HG02981 (cell line): ENCODE measurements at regions not wholly inside any gene's neighbourhood (a gene's known extent, or its start where the extent isn't known, plus 50 kb on each side); places are given as distances from the start of the nearest gene placed in this dataset.
"Not testable (repeated sequence)": the region's sequence is repeated elsewhere in the genome, so short reads cannot be mapped to it uniquely, and the experiment has no call there.

Source experiments
- ATAC-seq: cut with Tn5 transposase; IDR thresholded peaks from one replicate; pipeline ENCODE4 v1.9.1; 2021; ENCODE audit warnings: mild to moderate bottlenecking, moderate library complexity; ENCODE audit not compliant: unreplicated experiment

DNA sequence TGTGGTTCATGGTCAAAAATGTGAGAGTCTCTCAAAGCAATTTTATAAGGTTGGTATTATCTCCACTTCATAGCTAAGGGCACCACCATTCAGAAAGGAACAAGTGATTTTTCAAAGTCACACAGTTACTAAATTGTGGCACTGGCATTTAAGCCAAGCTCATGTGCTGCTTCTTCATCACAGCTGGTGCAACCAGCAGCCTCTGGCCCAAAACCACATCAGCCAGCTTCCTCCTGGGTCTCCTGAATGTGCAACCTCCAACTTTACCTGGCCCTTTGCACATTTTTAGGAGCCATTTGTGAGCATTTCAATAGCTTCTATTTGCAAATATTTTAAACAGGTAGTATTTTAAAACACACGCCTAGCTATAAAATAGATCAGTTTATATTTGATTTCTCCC lies 293.7 kb downstream of the BCL11A start:
- ATAC-seq: no peak

DNA sequence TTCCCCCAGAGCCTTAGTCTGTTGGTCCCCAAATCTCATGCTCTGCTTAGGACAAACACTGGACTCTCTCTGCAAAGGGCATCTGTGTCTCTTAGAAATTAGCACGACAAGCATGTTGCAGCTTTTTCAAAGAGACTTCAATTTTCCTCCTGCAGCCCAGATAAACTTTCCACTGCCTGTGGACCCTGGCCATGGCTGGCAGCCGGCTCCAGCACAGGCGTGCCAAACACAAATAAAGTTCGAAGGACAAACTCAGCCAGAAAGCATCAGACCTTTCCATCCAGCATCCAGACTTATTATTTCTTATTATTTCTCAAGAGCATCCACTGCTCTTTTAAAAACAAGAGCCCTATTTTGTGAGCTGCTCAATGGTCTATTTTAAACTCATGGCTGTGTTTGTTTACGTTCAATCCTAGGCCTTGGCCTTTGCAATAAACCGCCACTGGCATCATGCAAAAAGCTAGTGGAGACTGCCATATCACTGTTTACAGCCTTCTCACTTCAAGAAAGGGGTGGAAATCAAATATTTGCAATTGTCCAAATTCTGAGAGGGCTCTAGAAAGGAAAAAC lies 300.8 kb downstream of the BCL11A start:
- ATAC-seq: no peak

DNA sequence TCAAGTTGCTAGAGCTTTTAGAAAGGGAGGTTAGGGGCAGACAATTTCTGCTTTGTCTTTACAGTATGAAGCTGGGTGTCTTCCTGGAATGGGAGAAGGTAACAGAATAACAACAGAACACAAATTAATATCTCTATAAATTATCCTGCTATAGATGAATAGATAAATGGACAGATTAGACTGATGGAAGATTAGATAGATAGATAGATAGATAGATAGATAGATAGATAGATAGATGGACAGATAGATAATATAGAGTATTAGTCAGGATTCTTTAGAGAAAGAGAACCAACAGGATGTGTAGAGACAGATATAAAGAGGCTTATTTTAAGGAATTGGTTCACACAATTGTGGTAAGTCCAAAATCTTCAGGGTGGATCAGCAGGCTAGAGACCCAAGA lies 302.2 kb downstream of the BCL11A start:
- no peak for ATAC-seq

GRCh38 chr2:60249879-60250278 lies 303.6 kb downstream of the BCL11A start:
- ATAC-seq: no peak

DNA sequence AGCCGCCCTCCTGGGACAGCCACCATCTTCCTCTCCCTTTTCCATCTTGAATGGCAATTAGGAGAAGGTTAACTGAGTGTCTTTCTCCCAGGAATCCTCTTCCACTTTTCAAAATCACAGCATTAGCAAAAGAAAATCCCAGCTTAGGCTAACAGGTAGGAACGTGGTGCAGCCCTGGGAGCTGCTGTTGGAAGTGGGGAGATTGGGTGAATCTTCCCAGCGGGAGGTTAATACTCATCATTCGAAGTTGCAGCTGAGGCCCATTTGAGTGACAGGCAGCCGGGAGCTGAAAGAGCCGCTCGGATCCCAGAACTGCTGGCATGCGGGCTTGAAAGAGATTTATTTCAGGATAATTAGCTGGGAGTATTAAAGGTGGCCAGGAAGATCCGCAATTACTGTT lies 306.0 kb downstream of the BCL11A start:
- ATAC-seq: no peak

DNA sequence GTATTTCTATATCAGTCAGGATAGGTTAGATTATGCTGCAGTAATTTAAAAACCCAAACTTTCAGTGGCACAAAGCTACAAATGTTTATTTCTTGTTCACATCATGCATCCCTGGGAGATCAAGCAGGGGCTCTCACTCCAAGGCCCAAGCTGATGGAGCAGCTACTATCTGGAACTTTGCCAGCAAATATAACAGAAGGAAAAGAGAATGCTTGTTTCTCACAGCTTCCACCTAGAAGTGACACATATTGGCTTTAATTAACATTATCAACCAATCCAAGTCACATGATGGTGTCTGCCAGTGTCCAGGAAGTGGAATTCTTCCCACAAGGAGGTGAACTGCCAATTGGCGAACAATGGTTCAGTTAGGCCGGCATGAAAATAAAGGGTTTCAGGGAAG lies 306.9 kb downstream of the BCL11A start:
- no peak for ATAC-seq

GRCh38 chr2:60234274-60234986 lies 319.0 kb downstream of the BCL11A start:
- no peak for ATAC-seq

GRCh38 chr2:60230596-60230995 lies 322.9 kb downstream of the BCL11A start:
- no peak for ATAC-seq

DNA sequence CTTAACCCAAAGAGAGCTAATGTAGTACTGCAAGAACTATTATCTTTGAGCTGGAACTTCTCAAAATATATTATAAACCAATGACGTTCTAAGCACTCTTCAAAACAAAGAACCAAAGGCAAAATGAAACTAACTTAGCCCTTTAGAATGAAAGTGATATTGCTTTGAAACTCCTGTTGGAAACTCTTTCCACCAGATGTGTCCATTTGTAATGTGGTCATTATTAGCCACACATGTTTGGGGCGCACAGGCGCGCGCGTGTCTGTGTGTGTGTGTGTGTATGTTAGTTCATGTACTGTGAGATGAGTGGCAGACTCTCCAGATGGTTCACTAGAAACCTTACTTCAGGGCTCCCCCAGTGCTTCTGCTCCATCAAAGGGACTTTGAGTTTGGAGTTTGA lies 323.4 kb downstream of the BCL11A start:
- no peak for ATAC-seq

DNA sequence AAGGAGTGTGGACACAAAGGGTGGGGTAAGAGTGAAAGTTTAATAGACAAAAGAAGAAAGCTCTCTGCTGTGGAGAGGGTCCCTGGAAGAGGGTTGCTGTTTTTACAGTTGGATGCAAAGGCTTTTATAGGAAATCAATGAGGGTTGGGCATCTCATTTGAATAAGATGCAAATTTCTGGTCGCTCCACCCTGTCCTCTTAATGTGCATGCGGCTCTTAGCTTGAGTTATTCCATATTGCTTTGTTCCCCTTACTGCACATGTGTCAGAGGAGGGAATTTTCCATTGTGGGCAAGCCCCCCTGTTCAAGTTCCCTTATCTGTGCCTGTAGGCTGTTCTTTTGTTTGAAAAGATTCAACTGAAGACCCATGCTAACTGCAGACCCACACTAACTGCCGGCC lies 326.5 kb downstream of the BCL11A start:
- ATAC-seq: no peak

DNA sequence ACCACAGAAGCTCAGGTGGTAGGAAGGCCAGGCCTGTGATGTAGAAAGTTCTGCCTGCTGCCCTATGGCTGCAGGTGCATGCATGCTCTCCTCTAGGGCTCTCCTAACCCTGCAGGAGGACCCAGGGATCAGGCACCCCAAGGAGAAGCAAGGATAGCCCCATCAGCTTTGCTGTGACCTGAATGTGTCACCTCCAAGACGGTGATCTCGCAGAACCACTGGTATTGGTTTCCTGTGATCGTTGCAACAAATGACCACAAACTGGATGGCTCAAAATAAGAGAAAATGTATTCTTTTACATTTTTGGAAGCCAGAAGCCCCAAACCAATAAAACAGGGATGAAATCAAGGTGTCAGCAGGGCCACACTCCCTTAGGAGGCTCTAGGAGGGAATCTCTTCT lies 327.3 kb downstream of the BCL11A start:
- no peak for ATAC-seq

GRCh38 chr2:60223859-60224258 lies 329.6 kb downstream of the BCL11A start:
- no peak for ATAC-seq

- ATAC-seq: no peak
Measured at GRCh38 chr2:60221098-60221497, 332.4 kb downstream of the BCL11A start.

GRCh38 chr2:60219536-60219935 lies 333.9 kb downstream of the BCL11A start:
- no peak for ATAC-seq

DNA sequence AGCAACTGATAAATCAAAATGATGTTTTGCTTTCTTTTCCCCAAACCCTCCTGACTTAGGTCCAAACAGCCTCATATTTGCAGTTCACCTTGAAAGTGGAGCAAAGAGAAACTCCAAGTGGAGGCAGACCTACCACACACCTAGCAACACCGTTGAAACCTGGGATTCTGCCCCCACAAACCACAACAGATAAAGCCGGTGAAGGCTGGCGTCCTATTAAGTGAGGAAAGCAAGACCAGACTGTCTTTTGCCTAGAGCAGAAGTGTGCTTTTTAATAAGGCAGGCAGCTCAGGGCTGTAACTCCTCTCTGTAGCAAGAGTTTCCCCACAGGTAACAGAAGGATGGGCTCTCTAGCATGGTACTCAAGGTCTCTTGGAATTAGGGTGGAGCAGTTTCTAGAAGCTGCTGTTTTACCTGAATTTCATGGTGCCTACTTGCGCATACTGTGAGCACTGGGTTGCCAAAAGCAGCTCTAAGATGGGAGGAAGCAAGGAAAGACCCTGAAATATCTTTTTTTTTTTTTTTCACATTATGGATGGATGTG lies 336.9 kb downstream of the BCL11A start:
- no peak for ATAC-seq

DNA sequence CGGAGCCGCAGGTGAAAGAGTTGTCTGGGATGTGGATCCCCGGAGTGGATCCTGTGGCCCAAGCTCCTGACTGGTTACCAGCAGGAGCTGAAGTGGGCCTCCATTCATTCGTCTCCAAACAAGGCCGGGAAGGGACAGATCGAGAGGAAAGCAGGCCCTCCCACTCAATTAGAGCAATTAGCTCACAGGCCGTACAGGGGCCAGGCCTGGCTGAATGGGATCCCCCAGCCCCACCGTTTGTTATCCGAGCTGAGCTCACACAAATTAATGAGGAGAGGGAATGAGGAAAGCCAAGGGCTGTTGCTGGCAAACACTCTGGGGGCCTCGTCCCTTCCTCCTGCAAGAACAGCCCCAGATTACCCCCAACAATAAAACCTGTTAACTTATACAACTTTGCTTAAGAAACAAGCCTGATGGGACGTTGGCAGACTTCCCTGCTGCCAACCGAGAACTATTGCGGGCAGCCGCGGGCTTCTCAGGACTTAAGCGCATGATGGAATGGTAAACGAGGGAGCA lies 338.0 kb downstream of the BCL11A start:
- ATAC-seq: no peak

DNA sequence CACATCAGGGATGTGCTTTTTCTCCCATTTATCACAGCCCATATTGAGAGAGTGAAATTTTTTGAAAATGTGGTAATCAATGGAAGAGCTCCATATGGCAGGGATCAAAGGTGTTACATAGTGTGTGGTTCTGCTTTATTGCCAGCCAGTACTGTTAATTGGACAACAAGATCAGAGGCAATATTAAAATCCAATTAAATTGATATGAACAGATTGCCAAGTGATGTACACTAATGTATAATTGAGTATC lies 338.9 kb downstream of the BCL11A start:
- ATAC-seq: no peak

GRCh38 chr2:60213865-60214625 lies 339.4 kb downstream of the BCL11A start:
- no peak for ATAC-seq

GRCh38 chr2:60212181-60212945 lies 341.1 kb downstream of the BCL11A start:
- no peak for ATAC-seq

- not testable (repeated sequence) for ATAC-seq
Measured at GRCh38 chr2:60189006-60189405, 364.4 kb downstream of the BCL11A start.

DNA sequence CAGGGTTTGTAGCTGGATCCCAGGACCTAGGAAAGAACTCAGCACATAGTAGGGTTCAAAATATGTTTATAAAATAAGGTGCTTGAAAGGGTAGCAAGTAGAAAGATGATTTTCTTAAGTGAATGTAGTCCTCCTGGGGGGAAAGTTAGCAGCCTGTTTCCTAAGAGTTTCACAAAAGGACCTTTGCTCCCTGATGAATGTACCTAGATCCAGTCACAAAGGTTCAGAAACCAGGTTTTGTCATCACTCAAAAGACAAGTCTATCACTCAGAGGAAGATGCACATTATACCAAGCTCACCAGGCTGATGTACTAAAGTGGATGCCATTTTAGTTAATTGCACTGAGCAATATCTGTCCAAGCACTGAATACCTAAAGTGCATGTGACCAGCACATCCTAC lies 378.2 kb downstream of the BCL11A start:
- ATAC-seq: no peak
